ENCODE measurements at regions not wholly inside any gene's neighbourhood (a gene's known extent, or its start where the extent isn't known, plus 50 kb on each side); places are given as distances from the start of the nearest gene placed in this dataset.
"Not testable (repeated sequence)": the region's sequence is repeated elsewhere in the genome, so short reads cannot be mapped to it uniquely, and the experiment has no call there.

DNA sequence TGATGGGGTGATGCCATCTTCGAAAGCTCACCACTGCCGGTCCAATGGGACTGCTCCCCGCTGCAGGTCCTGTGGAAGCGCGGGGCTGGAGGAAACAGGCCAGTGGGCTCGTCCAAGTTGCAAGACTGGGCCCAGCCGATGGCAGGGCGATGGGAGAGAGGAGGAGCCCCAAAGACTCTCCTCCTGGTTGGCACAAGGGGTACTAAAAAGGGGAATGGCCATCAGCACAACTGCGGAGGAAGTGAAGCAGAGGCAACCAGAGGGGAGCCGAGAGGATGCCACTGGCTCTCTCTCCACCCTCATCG, 357.1 kb downstream of the SHANK2 start:
- Histone ChIP-seq H3K36me3 (ENCODE audit: control insufficient read depth, insufficient read depth, low read length) (no peaks in the 10 kb centered on the region), H3K4me3 (ENCODE audit: low read length) (no peak overlapping the region), H3K4me1 (ENCODE audit: control insufficient read depth, insufficient read depth, low read length) (peaks cover 6% of the 10 kb centered on the region), H3K9me3 (ENCODE audit: control insufficient read depth, low read length) (no peaks in the 10 kb centered on the region), H3K9ac (ENCODE audit: low read length) (no peak overlapping the region), H3K27me3 (ENCODE audit: control insufficient read depth, insufficient read depth, low read length) (no peaks in the 10 kb centered on the region)

DNA sequence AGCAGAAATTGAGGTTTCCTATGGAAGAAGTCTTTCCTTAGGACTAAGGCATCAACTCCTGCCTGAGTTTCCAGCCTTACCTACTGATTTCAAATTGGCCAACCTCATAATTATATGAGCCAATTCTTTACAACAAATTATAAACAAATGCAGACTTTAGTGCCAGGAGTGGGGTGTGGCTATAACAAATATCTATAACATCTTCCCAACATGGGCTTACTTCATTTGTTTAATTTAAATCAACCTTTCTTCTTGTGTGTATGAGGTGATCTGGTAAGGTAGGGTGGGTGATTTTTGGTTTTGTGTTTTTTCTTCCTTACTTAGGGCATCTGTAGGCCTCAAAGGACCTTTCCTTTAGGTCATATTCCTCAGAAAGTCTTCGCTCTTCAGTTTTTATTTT, 354.9 kb downstream of the SHANK2 start:
- H3K9ac ChIP-seq (ENCODE audit: low read length), result no peak overlapping the region

DNA sequence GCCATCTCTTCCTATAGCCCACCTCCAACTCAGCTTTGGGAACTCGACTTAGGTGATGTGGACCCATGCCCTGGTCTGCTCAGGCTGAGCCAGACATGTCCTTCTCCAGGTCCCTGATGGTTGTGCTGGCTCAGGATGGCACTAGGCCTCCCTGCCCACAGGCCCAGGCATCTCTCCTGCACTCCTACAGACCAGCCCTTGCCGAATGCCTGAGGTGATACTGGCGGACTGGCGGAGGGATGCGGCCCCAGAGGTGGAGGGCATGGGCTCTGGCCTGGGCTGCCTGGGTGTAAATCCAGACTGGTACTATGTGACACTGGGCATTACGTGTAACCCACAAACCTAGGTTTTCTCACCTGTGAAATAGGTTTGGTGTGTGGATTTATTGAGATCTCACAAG, 352.8 kb downstream of the SHANK2 start:
- Histone ChIP-seq H3K27me3 (ENCODE audit: control insufficient read depth, insufficient read depth, low read length) (no peaks in the 10 kb centered on the region), H3K4me1 (ENCODE audit: control insufficient read depth, insufficient read depth, low read length) (peaks cover 20% of the 10 kb centered on the region), H3K9ac (ENCODE audit: low read length) (no peak overlapping the region), H3K4me3 (ENCODE audit: low read length) (no peak overlapping the region), H3K9me3 (ENCODE audit: control insufficient read depth, low read length) (no peaks in the 10 kb centered on the region), H3K36me3 (ENCODE audit: control insufficient read depth, insufficient read depth, low read length) (no peaks in the 10 kb centered on the region)

More for the DNA sequence above, 354.9 kb downstream of the SHANK2 start:
- H3K27me3 ChIP-seq (ENCODE audit: control insufficient read depth, insufficient read depth, low read length), result no peaks in the 10 kb centered on the region
- H3K9me3 ChIP-seq (ENCODE audit: control insufficient read depth, low read length), result no peaks in the 10 kb centered on the region
- no peak overlapping the region for H3K4me3 ChIP-seq (ENCODE audit: low read length)
- peaks cover 20% of the 10 kb centered on the region for H3K4me1 ChIP-seq (ENCODE audit: control insufficient read depth, insufficient read depth, low read length)
- H3K36me3 ChIP-seq (ENCODE audit: control insufficient read depth, insufficient read depth, low read length), result no peaks in the 10 kb centered on the region

DNA sequence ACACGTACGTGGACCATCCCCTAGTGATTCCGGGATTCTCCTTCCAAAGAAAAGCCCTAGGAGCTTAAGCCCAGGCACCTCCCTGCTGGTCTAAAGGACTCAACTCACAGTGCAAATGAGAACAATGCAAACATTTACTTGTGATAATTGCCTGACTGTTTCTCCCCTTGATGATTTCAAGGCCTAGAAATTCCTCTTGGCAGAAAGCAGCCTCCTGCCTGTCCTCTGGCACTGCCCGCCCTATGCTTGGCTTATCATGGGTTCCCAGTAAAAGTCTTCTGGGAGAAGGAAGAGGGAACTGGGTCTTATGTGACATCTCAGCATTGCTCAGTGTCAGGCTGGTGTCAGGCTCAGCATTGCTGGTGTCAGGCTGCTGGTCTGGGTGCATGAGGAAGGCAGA, 351.8 kb downstream of the SHANK2 start:
- Histone ChIP-seq H3K4me1 (ENCODE audit: control insufficient read depth, insufficient read depth, low read length) (peaks cover 20% of the 10 kb centered on the region), H3K27me3 (ENCODE audit: control insufficient read depth, insufficient read depth, low read length) (no peaks in the 10 kb centered on the region), H3K9me3 (ENCODE audit: control insufficient read depth, low read length) (no peaks in the 10 kb centered on the region), H3K4me3 (ENCODE audit: low read length) (no peak overlapping the region), H3K9ac (ENCODE audit: low read length) (no peak overlapping the region), H3K36me3 (ENCODE audit: control insufficient read depth, insufficient read depth, low read length) (no peaks in the 10 kb centered on the region)

DNA sequence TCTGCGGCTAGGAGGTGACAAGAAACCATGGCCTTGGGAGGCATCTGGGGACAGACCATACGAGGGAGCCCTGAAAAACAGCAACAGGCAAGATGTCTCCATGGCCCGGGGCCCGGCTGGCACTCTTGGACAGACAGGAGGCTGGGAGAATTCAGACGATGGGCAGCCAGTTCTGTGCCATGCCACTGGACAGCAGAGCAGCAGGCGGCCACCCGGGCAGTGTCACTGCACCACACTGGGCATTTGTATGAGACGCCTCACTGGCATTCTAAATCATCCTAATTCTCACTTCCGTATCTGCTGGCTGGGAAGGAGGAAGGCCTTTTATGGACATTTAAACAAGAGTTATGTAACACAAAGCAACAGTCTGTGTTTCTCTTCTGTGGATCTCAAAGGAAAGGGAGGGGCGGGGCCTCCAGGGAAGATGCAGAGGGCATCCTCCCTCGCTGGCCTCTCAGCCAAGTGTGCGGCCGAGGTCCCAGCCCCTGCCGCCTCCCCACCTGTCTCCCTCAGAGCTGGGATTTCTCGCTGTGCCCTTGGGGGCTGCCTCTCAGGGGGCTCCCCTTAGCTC, 350.3 kb downstream of the SHANK2 start:
- H3K36me3 ChIP-seq (ENCODE audit: control insufficient read depth, insufficient read depth, low read length), result no peaks in the 10 kb centered on the region
- no peaks in the 10 kb centered on the region for H3K27me3 ChIP-seq (ENCODE audit: control insufficient read depth, insufficient read depth, low read length)
- H3K4me3 ChIP-seq (ENCODE audit: low read length), result no peak overlapping the region
- no peak overlapping the region for H3K9ac ChIP-seq (ENCODE audit: low read length)
- H3K9me3 ChIP-seq (ENCODE audit: control insufficient read depth, low read length), result no peaks in the 10 kb centered on the region
- H3K4me1 ChIP-seq (ENCODE audit: control insufficient read depth, insufficient read depth, low read length), result peaks cover 20% of the 10 kb centered on the region

DNA sequence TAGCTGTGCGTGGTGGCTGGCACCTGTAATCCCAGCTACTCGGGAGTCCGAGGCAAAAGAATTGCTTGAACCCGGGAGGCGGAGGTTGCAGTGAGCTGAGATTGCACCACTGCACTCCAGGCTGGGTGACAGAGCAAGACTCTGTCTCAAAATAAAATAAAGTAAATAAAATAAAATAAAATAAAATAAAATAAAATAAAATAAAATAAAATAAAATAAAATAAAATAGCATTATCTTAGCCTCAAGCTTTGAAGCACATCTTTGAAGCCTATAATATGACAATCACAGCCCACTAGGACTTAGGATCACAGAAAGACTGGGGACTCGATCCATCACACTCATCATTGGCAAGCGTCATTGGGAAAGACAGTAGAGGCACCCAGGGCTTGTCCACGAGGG, 349.1 kb downstream of the SHANK2 start:
- H3K27me3 ChIP-seq (ENCODE audit: control insufficient read depth, insufficient read depth, low read length); H3K9ac ChIP-seq (ENCODE audit: low read length); H3K4me3 ChIP-seq (ENCODE audit: low read length); H3K36me3 ChIP-seq (ENCODE audit: control insufficient read depth, insufficient read depth, low read length); H3K9me3 ChIP-seq (ENCODE audit: control insufficient read depth, low read length): not testable (repeated sequence)
- H3K4me1 ChIP-seq (ENCODE audit: control insufficient read depth, insufficient read depth, low read length), result peaks cover 20% of the 10 kb centered on the region

DNA sequence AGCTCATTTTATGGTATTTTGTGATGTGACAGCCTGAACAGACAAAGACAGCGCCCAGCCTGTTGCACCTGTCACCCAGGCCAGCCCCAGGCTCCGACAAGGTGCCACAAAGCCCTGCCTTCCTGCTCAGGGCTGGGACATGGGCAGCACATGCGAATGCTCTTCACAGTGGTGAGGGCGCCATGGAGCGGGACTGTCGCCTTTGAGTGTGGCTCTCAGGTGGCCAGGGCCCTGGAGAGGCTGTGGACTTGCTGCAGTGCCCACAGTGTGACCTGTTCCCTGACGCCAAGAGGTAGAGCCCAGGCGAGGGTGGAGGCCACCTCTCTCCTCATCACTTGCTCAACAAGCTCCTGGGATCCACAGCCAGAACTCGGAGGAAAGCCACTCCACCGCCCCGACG, 346.3 kb downstream of the SHANK2 start:
- no peaks in the 10 kb centered on the region for H3K9me3 ChIP-seq (ENCODE audit: control insufficient read depth, low read length)
- no peaks in the 10 kb centered on the region for H3K27me3 ChIP-seq (ENCODE audit: control insufficient read depth, insufficient read depth, low read length)
- H3K4me3 ChIP-seq (ENCODE audit: low read length), result no peak overlapping the region

DNA sequence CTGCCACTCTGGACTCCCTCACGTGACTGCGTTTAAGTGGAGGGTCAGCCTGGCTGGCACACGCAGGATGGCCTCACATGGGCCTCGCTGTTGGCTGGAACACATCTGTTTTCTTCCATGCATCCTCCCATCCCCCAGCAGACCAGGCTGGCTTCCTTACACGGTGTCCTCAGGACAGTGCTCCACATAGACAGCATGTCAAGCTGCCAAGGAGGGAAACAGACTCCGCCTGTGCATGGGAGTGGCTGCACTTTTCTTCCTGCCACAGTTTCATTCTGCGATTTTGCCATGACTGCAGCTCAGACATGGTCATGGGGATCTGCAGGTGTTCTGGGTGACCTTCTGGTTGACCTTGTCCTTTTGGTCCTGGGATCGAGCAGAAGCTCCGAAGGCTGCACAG, 344.2 kb downstream of the SHANK2 start:
- H3K4me3 ChIP-seq (ENCODE audit: low read length), result no peak overlapping the region
- H3K4me1 ChIP-seq (ENCODE audit: control insufficient read depth, insufficient read depth, low read length), result no peaks in the 10 kb centered on the region
- no peaks in the 10 kb centered on the region for H3K36me3 ChIP-seq (ENCODE audit: control insufficient read depth, insufficient read depth, low read length)
- no peak overlapping the region for H3K9ac ChIP-seq (ENCODE audit: low read length)
- H3K9me3 ChIP-seq (ENCODE audit: control insufficient read depth, low read length), result no peaks in the 10 kb centered on the region
- H3K27me3 ChIP-seq (ENCODE audit: control insufficient read depth, insufficient read depth, low read length), result no peaks in the 10 kb centered on the region

More for the DNA sequence above, 346.3 kb downstream of the SHANK2 start:
- Histone ChIP-seq H3K36me3 (ENCODE audit: control insufficient read depth, insufficient read depth, low read length) (no peaks in the 10 kb centered on the region), H3K9ac (ENCODE audit: low read length) (no peak overlapping the region), H3K4me1 (ENCODE audit: control insufficient read depth, insufficient read depth, low read length) (peaks cover 6% of the 10 kb centered on the region)

DNA sequence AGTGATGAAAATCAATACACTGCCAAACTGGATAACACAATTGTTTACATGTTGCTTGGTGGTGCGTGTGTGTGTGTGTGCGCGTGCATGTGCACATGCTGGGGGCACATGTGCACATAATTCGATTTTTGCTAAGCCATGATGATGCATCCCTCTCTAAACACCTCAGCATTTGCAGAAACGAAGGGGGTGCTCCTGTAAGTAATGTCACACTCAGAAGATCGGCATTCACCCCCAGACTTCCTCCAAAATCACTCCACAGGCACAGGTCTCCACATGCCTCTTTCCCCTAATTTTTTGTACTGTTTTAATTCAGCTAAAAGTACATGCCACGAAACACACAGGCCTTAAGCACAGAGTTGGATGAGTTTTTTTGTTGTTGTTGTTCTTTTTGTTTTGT, 341.5 kb downstream of the SHANK2 start:
- no peaks in the 10 kb centered on the region for H3K27me3 ChIP-seq (ENCODE audit: control insufficient read depth, insufficient read depth, low read length)
- H3K4me1 ChIP-seq (ENCODE audit: control insufficient read depth, insufficient read depth, low read length), result peaks cover 10% of the 10 kb centered on the region
- no peaks in the 10 kb centered on the region for H3K36me3 ChIP-seq (ENCODE audit: control insufficient read depth, insufficient read depth, low read length)

DNA sequence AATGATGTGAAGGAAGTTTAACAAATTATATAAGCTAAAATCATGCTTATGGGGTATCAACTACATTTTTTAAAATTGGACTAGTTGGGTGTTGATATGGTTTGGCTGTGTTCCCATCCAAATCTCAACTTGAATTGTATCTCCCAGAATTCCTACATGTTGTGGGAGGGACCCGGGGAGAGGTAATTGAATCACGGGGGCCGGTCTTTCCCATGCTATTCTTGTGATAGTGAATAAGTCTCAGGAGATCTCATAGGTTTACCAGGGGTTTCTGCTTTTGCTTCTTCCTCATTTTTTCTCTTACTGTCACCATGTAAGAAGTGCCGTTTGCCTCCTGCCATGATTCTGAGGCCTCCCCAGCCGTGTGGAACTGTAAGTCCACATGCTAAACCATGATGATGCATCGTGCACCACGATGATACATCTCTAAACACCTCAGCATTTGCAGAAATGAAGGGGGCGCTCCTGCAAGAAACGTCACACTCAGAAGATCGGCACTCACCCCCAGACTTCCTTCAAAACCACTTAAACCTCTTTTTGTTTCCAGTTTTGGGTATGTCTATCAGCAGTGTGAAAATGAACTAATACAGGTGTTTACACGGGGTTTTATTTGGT, 340.0 kb downstream of the SHANK2 start:
- Histone ChIP-seq H3K36me3 (ENCODE audit: control insufficient read depth, insufficient read depth, low read length) (no peaks in the 10 kb centered on the region), H3K4me3 (ENCODE audit: low read length) (no peak overlapping the region), H3K9ac (ENCODE audit: low read length) (no peak overlapping the region), H3K4me1 (ENCODE audit: control insufficient read depth, insufficient read depth, low read length) (peaks cover 10% of the 10 kb centered on the region), H3K9me3 (ENCODE audit: control insufficient read depth, low read length) (no peaks in the 10 kb centered on the region), H3K27me3 (ENCODE audit: control insufficient read depth, insufficient read depth, low read length) (no peaks in the 10 kb centered on the region)

More for the DNA sequence above, 341.5 kb downstream of the SHANK2 start:
- no peak overlapping the region for H3K9ac ChIP-seq (ENCODE audit: low read length)
- H3K9me3 ChIP-seq (ENCODE audit: control insufficient read depth, low read length), result no peaks in the 10 kb centered on the region
- H3K4me3 ChIP-seq (ENCODE audit: low read length), result no peak overlapping the region

DNA sequence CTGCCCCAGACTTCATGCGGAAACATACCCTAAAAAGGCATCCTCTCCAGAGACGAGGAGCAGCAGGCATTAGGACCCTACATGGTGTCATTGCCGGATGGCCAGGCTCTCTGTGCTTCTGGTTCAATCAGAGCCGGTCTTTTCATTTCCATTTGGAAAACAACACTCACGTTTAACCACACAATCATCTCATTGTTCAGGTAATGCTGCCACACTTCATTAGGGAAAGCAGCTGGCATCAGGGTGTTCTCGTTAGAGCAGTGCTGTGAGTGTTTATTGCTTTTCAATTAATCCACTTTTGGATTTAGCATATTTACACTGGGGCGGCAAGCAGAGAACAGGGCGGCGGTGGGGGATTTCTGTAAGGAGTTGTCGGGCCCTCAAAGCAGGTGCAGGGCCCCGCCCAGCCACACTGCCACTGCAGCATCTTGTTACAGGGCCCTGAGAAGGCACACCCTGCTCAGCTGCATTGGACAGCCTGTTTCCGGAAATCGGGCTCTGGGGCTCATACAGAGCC, 338.6 kb downstream of the SHANK2 start:
- H3K9me3 ChIP-seq (ENCODE audit: control insufficient read depth, low read length), result no peaks in the 10 kb centered on the region
- H3K27me3 ChIP-seq (ENCODE audit: control insufficient read depth, insufficient read depth, low read length), result no peaks in the 10 kb centered on the region
- peak overlapping the region; percentile 44 for H3K9ac ChIP-seq (ENCODE audit: low read length)
- H3K4me3 ChIP-seq (ENCODE audit: low read length), result no peak overlapping the region
- H3K36me3 ChIP-seq (ENCODE audit: control insufficient read depth, insufficient read depth, low read length), result no peaks in the 10 kb centered on the region
- peaks cover 10% of the 10 kb centered on the region for H3K4me1 ChIP-seq (ENCODE audit: control insufficient read depth, insufficient read depth, low read length)

DNA sequence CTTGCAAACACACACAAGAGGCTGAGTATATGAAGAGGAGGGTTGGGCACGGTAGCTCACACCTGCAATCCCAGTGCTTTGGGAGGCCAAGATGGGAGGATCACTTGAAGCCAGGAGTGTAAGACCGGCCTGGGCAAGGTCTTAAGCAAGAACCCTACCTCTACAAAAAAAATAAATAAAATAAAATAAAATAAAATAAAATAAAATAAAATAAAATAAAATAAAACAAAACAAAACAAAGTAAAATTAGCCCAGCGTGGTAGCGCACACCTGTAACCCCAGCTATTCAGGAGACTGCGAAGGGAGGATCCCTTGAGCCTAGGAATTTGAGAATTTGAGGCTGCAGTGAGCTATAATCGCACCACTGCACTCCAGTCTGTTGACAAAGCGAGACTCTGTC, 337.9 kb downstream of the SHANK2 start:
- Histone ChIP-seq H3K9me3 (ENCODE audit: control insufficient read depth, low read length) (no peaks in the 10 kb centered on the region), H3K27me3 (ENCODE audit: control insufficient read depth, insufficient read depth, low read length) (no peaks in the 10 kb centered on the region), H3K4me1 (ENCODE audit: control insufficient read depth, insufficient read depth, low read length) (peaks cover 10% of the 10 kb centered on the region), H3K9ac (ENCODE audit: low read length) (no peak overlapping the region), H3K4me3 (ENCODE audit: low read length) (no peak overlapping the region), H3K36me3 (ENCODE audit: control insufficient read depth, insufficient read depth, low read length) (no peaks in the 10 kb centered on the region)

Data from mucosa of stomach (tissue), 1 donor.